ENCODE measurements at regions not wholly inside any gene's neighbourhood (a gene's known extent, or its start where the extent isn't known, plus 50 kb on each side); places are given as distances from the start of the nearest gene placed in this dataset.

GRCh38 chr17:70613681-70614080 lies 444.3 kb downstream of the KCNJ2 start:
- POLR2A ChIA-PET: no interaction called here
- CTCF ChIA-PET: no interaction called here

- POLR2A ChIA-PET: no interaction called here
- CTCF ChIA-PET: no interaction called here
These were observed 446.5 kb downstream of the KCNJ2 start for GRCh38 chr17:70615831-70616230.

DNA sequence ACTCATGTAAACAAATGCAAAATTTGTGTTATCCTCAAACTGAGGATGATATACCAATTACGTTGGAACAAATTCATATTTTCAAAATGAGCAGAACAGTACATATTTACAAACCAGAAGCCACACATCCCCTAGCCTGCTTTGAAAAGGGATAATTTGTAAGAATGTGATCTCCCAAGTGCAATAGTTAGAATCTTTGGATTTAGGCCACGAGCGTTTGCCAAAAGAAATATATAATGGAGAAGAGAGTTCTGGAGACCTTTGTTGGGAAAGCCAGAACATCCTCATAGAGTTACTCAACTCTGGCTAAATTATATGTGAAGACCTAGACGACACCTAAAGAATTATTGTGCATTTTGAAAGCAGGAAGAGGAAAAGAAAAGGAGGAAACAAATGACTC lies 449.3 kb downstream of the KCNJ2 start:
- ChIA-PET CTCF (no interaction called here), POLR2A (no interaction called here)

DNA sequence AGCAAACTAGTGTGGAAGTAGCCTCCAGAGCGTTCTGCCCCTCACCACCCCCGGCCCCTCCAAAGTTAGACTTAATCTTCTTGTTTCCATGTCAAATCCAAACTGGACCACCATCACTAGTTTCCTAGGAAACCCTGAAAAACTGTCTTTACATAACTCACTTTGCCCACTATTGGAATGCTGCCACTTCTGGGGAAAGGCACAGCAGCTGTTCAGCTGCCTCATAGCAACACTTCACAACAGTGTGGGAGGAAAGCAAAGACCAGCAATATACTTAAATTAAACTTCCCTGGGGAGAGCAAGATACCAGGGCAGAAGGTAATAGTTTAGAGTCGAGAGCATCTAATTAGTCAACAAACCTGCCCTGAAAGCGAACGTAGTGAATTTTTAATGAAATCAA lies 452.2 kb downstream of the KCNJ2 start:
- CTCF ChIA-PET: no interaction called here
- POLR2A ChIA-PET: no interaction called here

DNA sequence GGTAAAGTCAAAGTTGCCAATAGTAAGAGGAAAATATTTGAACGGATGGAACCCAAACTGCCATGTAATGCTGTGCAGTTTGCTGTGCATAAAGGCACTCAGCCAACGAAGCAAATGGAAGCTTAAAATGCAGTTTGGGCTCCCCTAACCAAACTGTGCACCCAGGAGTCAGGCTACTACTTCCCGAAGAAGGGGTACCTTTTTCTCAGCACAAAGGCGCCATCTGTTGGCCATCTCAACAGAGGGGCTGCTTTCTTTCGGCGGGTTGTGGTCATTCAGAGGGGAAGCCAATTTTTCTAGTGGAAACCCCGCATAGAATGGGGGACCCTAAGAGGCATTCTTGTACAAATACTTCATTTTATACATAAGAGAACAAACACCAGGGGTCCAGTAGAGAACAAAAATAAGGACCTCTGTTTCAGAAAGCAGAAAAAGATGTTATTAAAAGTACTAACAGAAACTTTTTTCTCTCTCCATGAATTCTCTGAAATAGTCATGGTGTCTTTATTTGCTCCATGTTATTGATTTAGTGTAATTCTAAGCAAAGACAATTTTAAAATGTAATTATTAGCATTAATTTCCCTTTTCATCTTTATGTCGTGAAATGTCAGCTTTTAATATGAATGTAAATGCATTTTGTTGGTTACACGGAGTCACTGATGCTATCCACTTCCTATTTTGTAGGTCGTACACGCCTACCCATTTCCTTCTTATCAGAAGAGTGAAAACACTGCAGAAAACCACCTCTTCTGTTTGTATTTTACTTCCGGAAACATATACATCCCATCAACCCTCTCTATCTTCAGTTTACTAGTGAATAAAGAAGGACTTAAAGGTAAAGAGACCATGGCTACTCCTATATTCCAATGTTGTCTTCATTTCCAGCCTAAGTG lies 453.3 kb downstream of the KCNJ2 start:
- ChIA-PET CTCF (no interaction called here), POLR2A (no interaction called here)

GRCh38 chr17:70624211-70624610 lies 454.9 kb downstream of the KCNJ2 start:
- CTCF ChIA-PET: no interaction called here
- POLR2A ChIA-PET: no interaction called here

DNA sequence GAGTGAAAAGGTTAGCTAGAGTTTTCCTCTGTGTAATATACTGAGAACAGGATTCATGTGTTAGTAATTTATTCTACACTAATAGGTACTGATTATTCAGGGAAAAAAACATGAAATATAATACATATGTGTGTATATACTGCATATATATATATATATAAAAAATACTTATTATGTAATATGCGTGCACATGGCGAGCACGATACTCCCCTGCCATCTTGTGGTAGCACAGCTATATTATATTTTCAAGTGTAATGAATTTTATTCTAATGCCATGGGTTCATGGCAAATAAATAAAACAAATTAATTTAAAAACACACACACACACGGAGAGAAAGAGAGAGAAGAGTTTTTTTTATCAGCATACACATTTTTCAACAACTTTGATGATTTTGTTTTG lies 460.6 kb downstream of the KCNJ2 start:
- POLR2A ChIA-PET: interaction anchor here (0.6 kb wide), 1 partner anchor 1137 kb away, joined by 3 read pairs; no protein-coding TSS in a partner anchor
- CTCF ChIA-PET: no interaction called here

GRCh38 chr17:70636517-70637133 lies 467.3 kb downstream of the KCNJ2 start:
- ChIA-PET POLR2A (no interaction called here), CTCF (no interaction called here)

- ChIA-PET CTCF (no interaction called here), POLR2A (no interaction called here)
These were observed 472.7 kb downstream of the KCNJ2 start for GRCh38 chr17:70642059-70642458.

GRCh38 chr17:70644096-70644495 lies 474.8 kb downstream of the KCNJ2 start:
- ChIA-PET POLR2A (no interaction called here), CTCF (no interaction called here)

DNA sequence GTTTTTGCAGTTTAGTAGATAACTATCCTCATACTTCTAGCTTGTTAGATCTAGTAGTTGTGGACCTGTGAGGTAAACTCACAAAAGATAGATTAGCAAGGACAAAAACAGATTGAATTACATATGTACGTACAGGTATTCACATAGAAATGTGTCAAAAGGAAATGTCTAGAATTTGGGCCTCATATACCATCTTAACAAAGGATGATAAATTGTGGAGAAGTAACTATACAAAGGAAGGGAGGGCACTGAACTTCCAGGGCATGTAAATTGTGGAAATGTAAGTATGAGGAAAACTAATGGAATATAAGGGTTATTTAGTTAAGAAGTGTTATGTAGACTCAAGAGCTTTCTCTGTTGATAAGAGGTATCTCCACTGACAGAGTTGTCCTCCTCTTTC lies 477.3 kb downstream of the KCNJ2 start:
- ChIA-PET POLR2A (no interaction called here), CTCF (no interaction called here)

- POLR2A ChIA-PET: no interaction called here
- CTCF ChIA-PET: no interaction called here
These were observed 478.8 kb downstream of the KCNJ2 start for GRCh38 chr17:70648166-70648565.

DNA sequence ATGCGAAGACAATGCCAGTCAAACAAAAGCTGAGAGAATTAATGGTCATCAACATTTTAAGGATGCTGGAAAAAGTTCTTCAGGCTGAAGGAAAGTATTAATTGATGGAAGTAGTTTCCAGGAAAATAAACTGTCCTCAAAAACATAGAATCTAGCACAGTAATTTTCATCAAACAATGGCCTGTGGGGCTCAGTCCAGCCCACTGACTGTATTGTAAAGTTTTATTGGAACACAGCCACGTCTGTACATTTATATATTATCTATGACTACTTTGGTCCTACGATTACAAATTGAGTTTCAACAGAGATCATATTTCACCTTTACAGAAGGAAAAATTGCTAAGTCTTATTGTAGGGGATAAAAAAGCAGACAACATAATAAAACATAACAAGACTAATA lies 484.5 kb downstream of the KCNJ2 start:
- CTCF ChIA-PET: no interaction called here
- POLR2A ChIA-PET: no interaction called here

- CTCF ChIA-PET: no interaction called here
- POLR2A ChIA-PET: no interaction called here
These were observed 485.4 kb downstream of the KCNJ2 start for GRCh38 chr17:70654706-70655105.

- CTCF ChIA-PET: no interaction called here
- POLR2A ChIA-PET: no interaction called here
These were observed 486.0 kb downstream of the KCNJ2 start for GRCh38 chr17:70655176-70655958.

DNA sequence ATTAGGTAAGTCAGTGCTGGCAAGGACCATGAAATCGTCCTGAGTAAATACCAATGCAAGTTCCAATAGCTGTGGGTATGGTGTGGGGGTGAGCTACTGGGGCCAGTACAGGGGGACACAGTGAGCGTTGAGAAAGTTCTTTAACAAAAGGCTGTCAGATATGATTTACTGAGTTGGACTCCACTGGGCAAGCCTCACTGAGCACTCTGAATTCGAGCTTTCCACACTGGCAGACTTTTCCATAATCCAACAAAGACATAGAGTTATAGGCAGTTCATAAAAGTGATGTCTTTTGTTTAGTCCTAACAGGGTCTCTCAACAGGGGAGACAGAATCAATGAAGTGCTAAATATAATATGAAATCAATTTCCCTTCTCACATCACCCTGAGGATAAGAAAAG lies 489.0 kb downstream of the KCNJ2 start:
- CTCF ChIA-PET: no interaction called here
- POLR2A ChIA-PET: no interaction called here

GRCh38 chr17:70658840-70659239 lies 489.5 kb downstream of the KCNJ2 start:
- CTCF ChIA-PET: no interaction called here

GRCh38 chr17:70661342-70662222 lies 492.2 kb downstream of the KCNJ2 start:
- POLR2A ChIA-PET: no interaction called here
- CTCF ChIA-PET: no interaction called here

More at GRCh38 chr17:70658840-70659239, 489.5 kb downstream of the KCNJ2 start:
- POLR2A ChIA-PET: no interaction called here

DNA sequence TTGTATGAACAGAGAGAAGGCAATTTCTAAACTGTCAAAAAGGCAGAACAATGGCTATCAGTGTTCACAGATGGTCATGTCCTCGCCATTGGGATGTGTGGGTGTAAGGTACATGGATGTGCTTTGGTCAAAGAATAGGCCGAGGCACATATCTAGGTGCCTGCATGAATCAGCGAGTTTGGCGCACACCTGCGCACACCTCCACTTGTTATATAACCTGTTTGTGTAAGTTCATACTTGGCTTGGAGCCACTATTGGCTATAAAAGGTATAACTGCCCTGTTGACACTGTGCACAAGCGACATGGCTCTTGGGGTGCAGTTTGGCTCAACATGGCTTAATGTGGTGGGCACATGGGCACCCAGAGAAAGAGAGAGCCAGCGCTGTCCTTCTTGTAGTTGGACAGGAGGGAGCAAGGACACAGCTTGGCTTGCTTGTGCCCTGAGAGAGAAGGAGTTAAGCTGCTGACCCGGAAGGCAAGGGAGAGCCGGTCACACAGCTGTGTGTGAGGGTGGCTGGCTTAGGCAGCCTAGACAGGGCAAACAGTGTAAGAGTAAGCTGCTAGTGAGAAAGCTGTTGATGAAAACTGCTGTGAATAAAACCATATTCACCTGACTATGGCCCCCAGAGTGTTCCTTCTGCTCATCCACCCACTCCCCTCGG lies 499.1 kb downstream of the KCNJ2 start:
- ChIA-PET POLR2A (no interaction called here), CTCF (no interaction called here)

Measured in activated CD8-positive, alpha-beta memory T cell treated with anti-CD3 and anti-CD28 coated beads for 36 hours (primary cell).